Stomach (tissue), 8 donors: ENCODE measurements at regions not wholly inside any gene's neighbourhood (a gene's known extent, or its start where the extent isn't known, plus 50 kb on each side); places are given as distances from the start of the nearest gene placed in this dataset.
A peak's percentile ranks its signal among the peaks of the same experiment; 100 is the strongest.
"Not testable (repeated sequence)": the region's sequence is repeated elsewhere in the genome, so short reads cannot be mapped to it uniquely, and the experiment has no call there.

Experiments
- DNase-seq, 2 donors: peaks; one replicate each; pipeline versions ENCODE4 v3.0.0 to v3.0.0-alpha.2; 2013 to 2019
- H3K27ac ChIP-seq, 5 donors: fragments of 200-600 bp in 4 of 5; sonication (generic) in 4 of 5; one replicate each; pipeline ENCODE4 v1.5.1; 2013 to 2019; ENCODE audit warnings: mild to moderate bottlenecking in 1 of 5, moderate library complexity in 1 of 5
- H3K27me3 ChIP-seq, 3 donors: fragments of 200-600 bp; sonication (generic); one replicate each; pipeline ENCODE4 v1.5.1; 2017 to 2019; ENCODE audit warnings: mixed run types in 1 of 3
- H3K36me3 ChIP-seq, 4 donors: fragments of 200-600 bp; sonication (generic); 1 replicate in 3 of 4; 2 replicates in 1 of 4; pipeline ENCODE4 v1.5.1; 2016 to 2019
- H3K4me1 ChIP-seq, 4 donors: fragments of 200-600 bp; sonication (generic); one replicate each; pipeline ENCODE4 v1.5.1; 2016 to 2019
- H3K4me3 ChIP-seq, 4 donors: fragments of 200-600 bp; sonication (generic) in 3 of 4; one replicate each; pipeline ENCODE4 v1.5.1; 2016 to 2019; ENCODE audit warnings: mild to moderate bottlenecking in 1 of 4
- H3K9me3 ChIP-seq, 4 donors: fragments of 200-600 bp; sonication (generic); one replicate each; pipeline ENCODE4 v1.5.1; 2016 to 2019
- EP300 ChIP-seq: sonication (generic); formaldehyde crosslinking; IDR thresholded peaks from one replicate; pipeline ENCODE4 v1.6.1; 2017; ENCODE audit warnings: antibody characterized with exemption
- POLR2A ChIP-seq, 4 donors: fragments of 450-650 bp; IDR thresholded peaks; one replicate each; pipeline ENCODE4 v1.6.1; 2016; ENCODE audit warnings: antibody characterized with exemption in 4 of 4, control low read depth in 2 of 4, mild to moderate bottlenecking in 1 of 4, moderate library complexity in 1 of 4
- POLR2AphosphoS5 ChIP-seq, 3 donors: sonication (generic); formaldehyde crosslinking; IDR thresholded peaks; one replicate each; pipeline ENCODE4 v1.6.1; 2016; ENCODE audit warnings: antibody characterized with exemption in 3 of 3
- WGBS, 5 donors: extraction: QIAGEN DNeasy Blood & Tissue Kit in 3 of 5; methylation state at CpG; one replicate each; pipeline versions ENCODE4 v1.1.5 to v1.1.7; 2013 to 2018; 5-methylcytosine and 5-hydroxymethylcytosine counted together
- intact Hi-C: fragments of 100-400 bp; cut with DNase I; formaldehyde crosslinking; loops from one replicate; pipeline ENCODE4 v1.15.1; 2023; ENCODE audit warnings: low total_unique reads
- TF ChIP-seq, protein P1 (sequence below), 7 experiments: fragments of 450-650 bp in 4 of 7; fragments of 200-600 bp in 3 of 7; sonication (generic) in 3 of 7; IDR thresholded peaks; one replicate each; pipeline ENCODE4 v1.5.1; 2016 to 2019; ENCODE audit warnings: antibody characterized with exemption in 7 of 7, control low read depth in 2 of 7, mild to moderate bottlenecking in 1 of 7
- donor health status: healthy with polysubstance abuse.
- donor health status: Bipolar disorder and iron deficiency.
- donor health status: healthy.

DNA sequence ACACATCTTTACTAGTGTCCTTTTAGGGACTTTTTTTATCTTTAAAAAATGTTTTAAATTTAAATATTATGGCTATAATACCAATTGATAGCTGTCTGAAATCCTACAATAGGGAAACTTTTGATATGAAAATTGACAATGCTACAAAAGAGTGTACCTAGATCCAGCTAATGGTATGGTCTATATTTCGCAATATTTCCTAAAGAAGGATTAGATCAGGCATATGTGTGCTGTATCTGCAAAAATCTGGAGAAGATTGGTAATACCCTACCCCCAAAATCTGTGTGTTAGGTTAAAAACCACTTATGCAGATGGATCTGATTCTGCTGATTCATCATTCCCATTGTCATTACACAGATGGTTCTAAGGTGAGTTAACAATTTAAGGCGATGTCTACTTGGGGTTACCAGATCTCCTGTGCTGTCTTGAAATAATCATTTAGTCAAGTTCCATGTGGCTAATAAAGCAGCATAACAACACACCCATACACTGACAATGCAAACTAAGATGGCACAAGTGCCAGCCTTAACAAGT lies 137.1 kb downstream of the GASK1B start:
- Histone ChIP-seq H3K4me1 (peaks cover 0 to 11% (median 6%) of the 10 kb centered on the region in 4 donors), H3K9me3 (peaks cover 0 to 18% (median 7%) of the 10 kb centered on the region in 4 donors), H3K36me3 (no peaks in the 10 kb centered on the region), H3K27ac (no peak overlapping the region), H3K4me3 (no peak overlapping the region), H3K27me3 (no peaks in the 10 kb centered on the region)
- 91 to 99% (median 94%) methylated on average over 2 of the region's 2 CpGs for WGBS, 5 donors
- intact Hi-C loops = no loop called here
- no peak for DNase-seq
- TF ChIP-seq POLR2A (IDR thresholded peaks at IDR 0.05) (no peak), POLR2AphosphoS5 (IDR thresholded peaks at IDR 0.05) (no peak), EP300 (no peak)
- TF ChIP-seq, protein P1, sequence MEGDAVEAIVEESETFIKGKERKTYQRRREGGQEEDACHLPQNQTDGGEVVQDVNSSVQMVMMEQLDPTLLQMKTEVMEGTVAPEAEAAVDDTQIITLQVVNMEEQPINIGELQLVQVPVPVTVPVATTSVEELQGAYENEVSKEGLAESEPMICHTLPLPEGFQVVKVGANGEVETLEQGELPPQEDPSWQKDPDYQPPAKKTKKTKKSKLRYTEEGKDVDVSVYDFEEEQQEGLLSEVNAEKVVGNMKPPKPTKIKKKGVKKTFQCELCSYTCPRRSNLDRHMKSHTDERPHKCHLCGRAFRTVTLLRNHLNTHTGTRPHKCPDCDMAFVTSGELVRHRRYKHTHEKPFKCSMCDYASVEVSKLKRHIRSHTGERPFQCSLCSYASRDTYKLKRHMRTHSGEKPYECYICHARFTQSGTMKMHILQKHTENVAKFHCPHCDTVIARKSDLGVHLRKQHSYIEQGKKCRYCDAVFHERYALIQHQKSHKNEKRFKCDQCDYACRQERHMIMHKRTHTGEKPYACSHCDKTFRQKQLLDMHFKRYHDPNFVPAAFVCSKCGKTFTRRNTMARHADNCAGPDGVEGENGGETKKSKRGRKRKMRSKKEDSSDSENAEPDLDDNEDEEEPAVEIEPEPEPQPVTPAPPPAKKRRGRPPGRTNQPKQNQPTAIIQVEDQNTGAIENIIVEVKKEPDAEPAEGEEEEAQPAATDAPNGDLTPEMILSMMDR (IDR thresholded peaks at IDR 0.05) = no peak

GRCh38 chr4:158033416-158034120 lies 139.3 kb downstream of the GASK1B start:
- 21 to 35% (median 25%) methylated on average over 5 of the region's 5 CpGs for WGBS, 5 donors
- Histone ChIP-seq H3K36me3 (no peaks in the 10 kb centered on the region), H3K27ac (peak overlapping the region in 4 of 5 donors; percentile 37 to 74 (median 51)), H3K9me3 (peaks cover 0 to 13% (median 4%) of the 10 kb centered on the region in 4 donors), H3K4me1 (peaks cover 0 to 11% (median 6%) of the 10 kb centered on the region in 4 donors), H3K4me3 (no peak overlapping the region), H3K27me3 (no peaks in the 10 kb centered on the region)
- DNase-seq = peak in 1 of 2 donors; percentile 30
- TF ChIP-seq POLR2AphosphoS5 (IDR thresholded peaks at IDR 0.05) = no peak
- TF ChIP-seq POLR2A (IDR thresholded peaks at IDR 0.05) = no peak
- TF ChIP-seq, protein P1 (IDR thresholded peaks at IDR 0.05) = no peak
- TF ChIP-seq EP300 = no peak
- intact Hi-C loops = no loop called here

DNA sequence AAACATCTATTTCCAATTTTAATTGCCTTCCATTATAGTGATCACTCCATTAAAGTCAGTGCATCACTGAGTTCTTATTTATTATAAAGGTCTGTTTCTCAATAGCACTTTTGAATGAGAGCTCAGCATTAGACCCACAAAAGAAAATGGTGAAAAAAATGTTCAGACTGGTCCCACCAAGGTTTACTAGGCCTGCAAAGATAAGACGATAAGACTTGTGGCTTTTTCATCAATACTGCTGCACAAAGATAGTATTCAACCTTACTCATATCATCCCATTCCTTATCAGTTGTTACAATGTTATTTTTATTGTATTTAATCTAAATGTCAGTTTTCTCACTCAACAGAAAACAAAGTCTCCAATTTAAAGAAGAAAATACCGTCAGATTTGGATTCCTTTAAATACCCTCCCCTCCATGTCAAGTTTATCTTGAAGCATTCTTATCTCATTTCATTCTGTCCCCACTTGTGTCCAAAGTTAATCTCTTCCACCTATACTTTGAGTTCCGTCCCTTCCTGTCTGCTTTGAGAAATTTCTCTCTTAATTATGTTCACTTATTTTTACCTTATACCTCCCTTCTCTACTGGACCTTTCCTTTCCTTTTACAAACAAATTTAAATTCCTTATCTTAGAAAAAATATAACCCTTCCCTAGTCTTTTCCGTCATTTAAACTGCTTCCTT lies 140.0 kb downstream of the GASK1B start:
- no peak for DNase-seq
- TF ChIP-seq, protein P1 (IDR thresholded peaks at IDR 0.05) = no peak
- no peak for TF ChIP-seq EP300
- TF ChIP-seq POLR2A (IDR thresholded peaks at IDR 0.05) = no peak
- TF ChIP-seq POLR2AphosphoS5 (IDR thresholded peaks at IDR 0.05) = no peak
- intact Hi-C loops = no loop called here
- 26 to 41% (median 37%) methylated on average over 4 of the region's 4 CpGs for WGBS, 5 donors
- H3K4me3 ChIP-seq = no peak overlapping the region
- H3K36me3 ChIP-seq = no peaks in the 10 kb centered on the region
- H3K9me3 ChIP-seq = peaks cover 0 to 16% (median 5%) of the 10 kb centered on the region in 4 donors
- no peaks in the 10 kb centered on the region for H3K27me3 ChIP-seq
- H3K27ac ChIP-seq = peak overlapping the region in 4 of 5 donors; percentile 37 to 74 (median 51)
- H3K4me1 ChIP-seq = peaks cover 0 to 11% (median 6%) of the 10 kb centered on the region in 4 donors

DNA sequence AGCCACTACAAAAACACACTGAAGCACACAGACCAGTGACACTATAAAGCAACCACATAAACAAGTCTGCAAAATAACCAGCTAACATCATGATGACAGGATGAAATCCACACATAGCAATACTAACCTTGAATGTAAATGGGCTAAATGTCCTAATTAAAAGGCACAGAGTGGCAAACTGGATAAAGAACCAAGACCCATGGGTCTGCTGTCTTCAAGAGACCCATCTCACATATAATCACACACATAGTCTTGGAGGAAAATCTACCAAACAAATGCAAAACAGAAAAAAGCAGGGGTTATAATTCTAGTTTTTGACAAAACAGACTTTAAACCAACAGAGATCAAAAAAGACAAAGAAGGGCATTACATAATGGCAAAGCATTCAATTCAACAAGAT lies 144.4 kb downstream of the GASK1B start:
- H3K4me1 ChIP-seq, H3K27ac ChIP-seq, H3K27me3 ChIP-seq, intact Hi-C loops, H3K4me3 ChIP-seq, H3K36me3 ChIP-seq, DNase-seq: not testable (repeated sequence)
- H3K9me3 ChIP-seq = peaks cover 0 to 21% (median 7%) of the 10 kb centered on the region in 4 donors
